GM21576 (cell line): ENCODE measurements at regions not wholly inside any gene's neighbourhood (a gene's known extent, or its start where the extent isn't known, plus 50 kb on each side); places are given as distances from the start of the nearest gene placed in this dataset.

Experiments
- ATAC-seq: cut with Tn5 transposase; IDR thresholded peaks from one replicate; pipeline ENCODE4 v1.9.1; 2021; ENCODE audit warnings: mild to moderate bottlenecking, moderate library complexity; ENCODE audit not compliant: unreplicated experiment

GRCh38 chr15:81536356-81536755, 162.3 kb upstream of the TMC3 start:
- no peak for ATAC-seq

- no peak for ATAC-seq
These were observed 160.1 kb upstream of the TMC3 start for GRCh38 chr15:81534124-81534523.

GRCh38 chr15:81532001-81532400, 158.0 kb upstream of the TMC3 start:
- ATAC-seq = no peak

- ATAC-seq = no peak
These were observed 157.1 kb upstream of the TMC3 start for GRCh38 chr15:81531109-81531592.

- ATAC-seq = no peak
These were observed 156.3 kb upstream of the TMC3 start for GRCh38 chr15:81530271-81530691.

GRCh38 chr15:81529481-81529880, 155.5 kb upstream of the TMC3 start:
- no peak for ATAC-seq

- no peak for ATAC-seq
These were observed 152.0 kb upstream of the TMC3 start for GRCh38 chr15:81526029-81526428.

GRCh38 chr15:81524496-81524895, 150.5 kb upstream of the TMC3 start:
- ATAC-seq = no peak

GRCh38 chr15:81523867-81524266, 149.9 kb upstream of the TMC3 start:
- no peak for ATAC-seq

- ATAC-seq = no peak
These were observed 146.5 kb upstream of the TMC3 start for GRCh38 chr15:81520480-81520879.

GRCh38 chr15:81516461-81516860, 142.4 kb upstream of the TMC3 start:
- ATAC-seq = no peak

- no peak for ATAC-seq
These were observed 142.0 kb upstream of the TMC3 start for GRCh38 chr15:81516012-81516411.

- no peak for ATAC-seq
These were observed 140.7 kb upstream of the TMC3 start for GRCh38 chr15:81514725-81515124.

GRCh38 chr15:81511138-81511537, 137.1 kb upstream of the TMC3 start:
- no peak for ATAC-seq

- ATAC-seq = no peak
These were observed 133.8 kb upstream of the TMC3 start for GRCh38 chr15:81507831-81508230.

GRCh38 chr15:81506936-81507335, 132.9 kb upstream of the TMC3 start:
- no peak for ATAC-seq

- ATAC-seq = no peak
These were observed 132.1 kb upstream of the TMC3 start for GRCh38 chr15:81506071-81506470.

GRCh38 chr15:81504170-81504905, 130.3 kb upstream of the TMC3 start:
- ATAC-seq = no peak

- no peak for ATAC-seq
These were observed 128.4 kb upstream of the TMC3 start for GRCh38 chr15:81502439-81502838.

- ATAC-seq = no peak
These were observed 126.1 kb upstream of the TMC3 start for GRCh38 chr15:81500081-81500480.

GRCh38 chr15:81498294-81498693, 124.3 kb upstream of the TMC3 start:
- ATAC-seq = no peak

- ATAC-seq = no peak
These were observed 123.2 kb upstream of the TMC3 start for GRCh38 chr15:81497238-81497637.
